ENCODE measurements at regions not wholly inside any gene's neighbourhood (a gene's known extent, or its start where the extent isn't known, plus 50 kb on each side); places are given as distances from the start of the nearest gene placed in this dataset.

GRCh38 chr5:52690236-52690768 lies 97.4 kb upstream of the ITGA1 start:
- no peak overlapping the region for H3K9ac ChIP-seq
- H3K36me3 Mint-ChIP-seq: no peaks in the 10 kb centered on the region
- no peaks in the 10 kb centered on the region for H3K36me3 ChIP-seq
- H3K4me2 ChIP-seq: no peak overlapping the region
- H3K4me1 ChIP-seq: peaks cover 11% of the 10 kb centered on the region
- H3K27me3 Mint-ChIP-seq (ENCODE audit: insufficient read depth, low read depth): no peaks in the 10 kb centered on the region
- no peaks in the 10 kb centered on the region for H3K9me3 ChIP-seq (ENCODE audit: low read depth)
- H3K4me1 Mint-ChIP-seq: peaks cover 7% of the 10 kb centered on the region
- no peak overlapping the region for H3K27ac Mint-ChIP-seq
- H3K79me2 ChIP-seq (ENCODE audit: low read depth): no peaks in the 10 kb centered on the region
- H3K4me3 Mint-ChIP-seq: no peak overlapping the region
- TF ChIP-seq EZH2 (IDR thresholded peaks at IDR 0.05) (no peak), CTCF (IDR thresholded peaks at IDR 0.05) (no peak), EZH2phosphoT487 (IDR thresholded peaks at IDR 0.05) (no peak)
- no peak overlapping the region for H2AFZ ChIP-seq (replicated peaks)
- no peak for DNase-seq (ENCODE audit: low spot score)
- H3K27ac ChIP-seq: no peak overlapping the region
- no peaks in the 10 kb centered on the region for H3K9me3 Mint-ChIP-seq
- no peaks in the 10 kb centered on the region for H3K27me3 ChIP-seq
- no peak overlapping the region for H3K4me3 ChIP-seq
- no peaks in the 10 kb centered on the region for H3F3A ChIP-seq (ENCODE audit: low read depth)
- H4K20me1 ChIP-seq (ENCODE audit: low read depth): no peaks in the 10 kb centered on the region

DNA sequence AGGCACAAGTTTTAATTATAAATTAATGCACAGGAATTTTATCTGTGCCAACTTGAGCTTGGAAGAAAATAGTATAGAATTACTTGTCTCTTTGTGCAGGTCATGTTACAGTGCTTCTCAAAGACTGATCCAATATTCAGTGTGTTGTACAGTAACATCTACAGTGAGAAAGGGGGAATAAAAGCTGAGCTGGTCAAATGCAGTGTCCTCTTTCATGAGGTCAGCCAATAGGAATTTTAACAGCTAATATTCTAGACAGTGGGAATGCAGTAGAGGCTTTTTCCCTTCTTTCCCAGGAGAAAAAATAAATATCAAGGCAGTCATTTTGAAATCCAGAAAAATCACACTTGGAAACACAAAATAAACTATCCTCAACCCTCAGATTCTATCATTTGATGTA lies 95.7 kb upstream of the ITGA1 start:
- Histone ChIP-seq H3K9ac (no peak overlapping the region), H3K9me3 (ENCODE audit: low read depth) (no peaks in the 10 kb centered on the region), H3K4me1 (peaks cover 11% of the 10 kb centered on the region), H2AFZ (replicated peaks) (no peak overlapping the region), H3K79me2 (ENCODE audit: low read depth) (no peaks in the 10 kb centered on the region), H3K27me3 (no peaks in the 10 kb centered on the region), H3K4me2 (no peak overlapping the region), H3K36me3 (no peaks in the 10 kb centered on the region), H3F3A (ENCODE audit: low read depth) (no peaks in the 10 kb centered on the region), H4K20me1 (ENCODE audit: low read depth) (no peaks in the 10 kb centered on the region), H3K27ac (no peak overlapping the region), H3K4me3 (no peak overlapping the region)
- peaks cover 7% of the 10 kb centered on the region for H3K4me1 Mint-ChIP-seq
- H3K27me3 Mint-ChIP-seq (ENCODE audit: insufficient read depth, low read depth): no peaks in the 10 kb centered on the region
- no peaks in the 10 kb centered on the region for H3K9me3 Mint-ChIP-seq
- no peak overlapping the region for H3K4me3 Mint-ChIP-seq
- no peak overlapping the region for H3K27ac Mint-ChIP-seq
- H3K36me3 Mint-ChIP-seq: no peaks in the 10 kb centered on the region
- no peak for DNase-seq (ENCODE audit: low spot score)
- no peak for TF ChIP-seq CTCF (IDR thresholded peaks at IDR 0.05)
- no peak for TF ChIP-seq EZH2phosphoT487 (IDR thresholded peaks at IDR 0.05)
- TF ChIP-seq EZH2 (IDR thresholded peaks at IDR 0.05): no peak

- peaks cover 7% of the 10 kb centered on the region for H3K4me1 Mint-ChIP-seq
- no peaks in the 10 kb centered on the region for H3K9me3 ChIP-seq (ENCODE audit: low read depth)
- no peak overlapping the region for H3K9ac ChIP-seq
- no peaks in the 10 kb centered on the region for H3K36me3 Mint-ChIP-seq
- peaks cover 11% of the 10 kb centered on the region for H3K4me1 ChIP-seq
- no peak overlapping the region for H3K27ac Mint-ChIP-seq
- no peaks in the 10 kb centered on the region for H3K9me3 Mint-ChIP-seq
- DNase-seq (ENCODE audit: low spot score): no peak
- H3F3A ChIP-seq (ENCODE audit: low read depth): no peaks in the 10 kb centered on the region
- H3K4me3 ChIP-seq: no peak overlapping the region
- H4K20me1 ChIP-seq (ENCODE audit: low read depth): no peaks in the 10 kb centered on the region
- no peaks in the 10 kb centered on the region for H3K36me3 ChIP-seq
- no peak overlapping the region for H3K4me3 Mint-ChIP-seq
- H3K4me2 ChIP-seq: no peak overlapping the region
- no peak overlapping the region for H2AFZ ChIP-seq (replicated peaks)
- no peaks in the 10 kb centered on the region for H3K79me2 ChIP-seq (ENCODE audit: low read depth)
- no peaks in the 10 kb centered on the region for H3K27me3 Mint-ChIP-seq (ENCODE audit: insufficient read depth, low read depth)
- no peak overlapping the region for H3K27ac ChIP-seq
- no peaks in the 10 kb centered on the region for H3K27me3 ChIP-seq
- TF ChIP-seq CTCF (IDR thresholded peaks at IDR 0.05): no peak
These were observed 95.1 kb upstream of the ITGA1 start for GRCh38 chr5:52692606-52693005.

Measured in neural progenitor cell (in vitro differentiated cells).